HG03139 (cell line): ENCODE measurements at regions not wholly inside any gene's neighbourhood (a gene's known extent, or its start where the extent isn't known, plus 50 kb on each side); places are given as distances from the start of the nearest gene placed in this dataset.
A peak's percentile ranks its signal among the peaks of the same experiment; 100 is the strongest.
"Not testable (repeated sequence)": the region's sequence is repeated elsewhere in the genome, so short reads cannot be mapped to it uniquely, and the experiment has no call there.

Experiments
- ATAC-seq: cut with Tn5 transposase; IDR thresholded peaks from one replicate; pipeline ENCODE4 v1.9.1; 2021; ENCODE audit not compliant: unreplicated experiment

DNA sequence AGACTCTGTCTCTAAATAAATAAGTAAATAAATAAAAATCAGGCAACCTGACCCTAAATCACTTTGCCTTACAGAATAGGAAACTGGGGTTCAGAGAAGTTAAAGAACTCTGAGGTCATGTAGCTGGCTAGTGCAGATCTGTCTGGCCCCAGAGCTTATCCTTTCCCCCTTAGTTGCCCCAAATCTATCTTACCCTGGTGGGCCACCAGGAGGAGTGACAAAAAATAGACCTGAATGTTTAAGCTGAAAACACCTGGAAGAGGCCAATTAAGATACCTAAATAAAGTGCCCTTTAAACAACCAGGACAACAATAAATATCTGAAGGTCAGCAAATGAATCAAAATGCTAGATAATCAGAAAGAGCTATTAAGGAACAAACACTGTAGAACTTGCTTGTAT lies 59.7 kb downstream of the TEX35 start:
- no peak for ATAC-seq

DNA sequence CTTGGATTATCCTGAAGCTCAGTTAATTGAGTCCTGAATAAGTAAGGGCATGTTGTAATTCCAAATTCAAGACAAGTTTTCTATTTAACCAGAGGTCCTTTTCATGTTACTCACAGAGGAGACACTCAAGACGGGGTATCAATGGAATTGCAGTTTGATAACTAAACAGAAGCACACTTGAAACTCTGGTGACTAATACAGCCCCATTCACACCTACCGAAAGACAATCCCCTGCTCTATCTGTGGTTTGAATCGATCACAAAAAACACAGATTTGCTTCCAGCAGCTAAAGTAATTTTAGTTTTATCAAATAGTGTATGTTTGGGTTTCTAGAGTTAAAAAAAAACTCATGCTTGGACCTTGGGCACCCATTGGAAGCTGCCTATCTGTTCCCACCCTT lies 60.4 kb downstream of the TEX35 start:
- ATAC-seq, result peak; percentile 54

DNA sequence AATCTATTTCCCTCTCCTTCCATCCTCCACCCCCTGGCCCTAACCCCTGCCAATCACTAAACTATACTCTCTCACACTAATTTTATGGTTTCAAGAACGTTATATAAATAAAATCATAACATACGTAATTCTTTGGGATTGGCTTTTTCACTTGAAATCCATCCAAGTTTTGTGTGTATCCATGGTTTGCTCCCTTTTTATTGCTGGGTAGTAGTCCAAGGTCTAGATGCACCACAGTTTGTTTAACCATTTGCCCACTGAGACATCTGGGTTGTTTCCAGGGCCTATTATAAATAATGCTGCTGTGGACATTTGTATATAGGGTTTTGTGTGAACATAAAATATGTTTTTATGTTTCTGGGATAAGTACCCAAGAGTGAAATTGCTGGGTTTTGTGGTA lies 61.4 kb downstream of the TEX35 start:
- no peak for ATAC-seq

DNA sequence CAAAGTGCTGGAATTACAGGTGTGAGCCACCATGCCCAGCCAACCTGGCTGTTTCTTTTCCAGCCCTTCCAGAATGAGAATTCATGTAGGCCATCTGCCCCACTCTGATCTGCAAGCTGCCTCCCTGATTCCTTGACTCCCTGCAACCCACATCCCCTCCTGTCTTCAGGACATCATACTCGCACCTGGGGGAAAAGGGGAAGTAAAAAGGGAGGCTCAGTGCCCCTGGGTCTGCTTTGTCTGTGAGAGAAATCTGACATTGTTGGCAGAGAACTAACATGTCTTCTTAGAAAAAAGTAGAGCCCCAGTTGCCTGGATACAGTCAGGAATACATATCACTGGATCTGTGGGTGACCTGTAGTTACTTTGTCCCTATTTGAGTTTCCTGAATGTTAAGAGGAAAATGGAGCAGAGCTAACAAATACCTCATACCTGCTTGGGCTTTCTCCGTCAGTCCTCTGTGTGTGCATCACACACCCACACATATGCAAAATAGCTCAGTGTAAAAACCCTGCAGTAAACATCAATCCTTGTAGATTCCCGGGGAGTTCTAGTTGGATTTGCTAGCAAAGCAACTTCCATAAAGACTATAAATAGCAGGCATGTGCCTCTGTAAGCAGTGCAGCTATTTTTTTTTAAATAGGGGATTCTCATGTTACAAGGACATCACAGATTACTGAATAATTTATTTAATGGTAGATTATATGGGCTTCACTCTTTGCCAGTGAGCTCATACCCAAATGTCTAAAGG lies 62.9 kb downstream of the TEX35 start:
- no peak for ATAC-seq

DNA sequence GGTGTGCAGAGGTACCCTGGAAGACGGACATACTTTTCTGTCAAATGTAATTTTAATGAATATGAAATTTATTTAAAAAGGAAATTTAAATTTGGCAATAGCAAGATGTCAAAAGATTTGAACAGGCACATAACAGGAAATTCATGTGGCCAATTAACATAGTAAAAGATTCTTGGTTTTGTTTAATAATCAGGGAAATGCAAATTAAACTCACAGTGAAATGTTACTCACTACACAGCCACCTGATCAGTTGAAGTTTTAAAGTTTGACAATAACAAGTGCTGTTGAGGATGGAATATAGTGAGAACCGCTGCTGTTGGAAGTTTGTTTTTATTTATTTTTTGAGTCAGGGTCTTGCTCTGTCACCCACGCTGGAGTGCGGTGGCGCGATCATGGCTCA lies 63.9 kb downstream of the TEX35 start:
- no peak for ATAC-seq

DNA sequence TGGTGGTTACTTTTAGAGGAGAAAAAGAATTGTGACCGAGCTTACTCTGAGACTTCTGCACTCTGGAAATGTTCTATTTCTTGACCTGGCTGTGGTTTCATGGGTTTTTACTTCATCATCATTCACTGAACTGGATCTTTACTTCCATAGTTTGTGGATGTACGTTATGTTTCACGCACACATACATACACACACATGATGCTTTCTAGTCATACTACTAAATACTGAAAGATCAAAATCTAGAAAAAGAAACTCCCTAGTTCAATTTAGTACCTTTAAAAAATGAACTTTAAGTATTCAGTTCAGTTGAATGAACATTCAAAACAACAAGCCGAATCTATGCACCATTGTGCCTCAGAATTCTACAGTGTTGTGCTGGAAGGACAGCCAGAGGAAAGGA lies 65.0 kb downstream of the TEX35 start:
- no peak for ATAC-seq

DNA sequence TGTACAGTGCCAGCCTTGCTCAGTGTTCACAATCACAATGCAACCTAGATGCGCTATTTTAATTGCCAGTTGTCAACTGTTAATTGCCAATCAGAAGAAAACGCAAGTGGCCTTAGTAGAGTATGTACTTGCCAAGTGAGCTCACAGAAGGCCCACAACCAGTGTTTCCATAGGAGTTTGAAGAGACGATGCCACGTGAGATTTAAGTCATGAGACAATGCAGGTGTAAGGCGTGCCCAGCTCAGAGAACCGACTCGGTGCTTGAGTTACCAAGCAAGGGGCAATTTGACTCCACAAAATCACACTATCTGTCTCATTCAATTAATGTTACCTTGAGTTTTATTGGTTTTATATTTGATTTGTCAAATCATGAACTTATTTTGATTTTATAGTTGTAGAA lies 65.6 kb downstream of the TEX35 start:
- ATAC-seq, result no peak

DNA sequence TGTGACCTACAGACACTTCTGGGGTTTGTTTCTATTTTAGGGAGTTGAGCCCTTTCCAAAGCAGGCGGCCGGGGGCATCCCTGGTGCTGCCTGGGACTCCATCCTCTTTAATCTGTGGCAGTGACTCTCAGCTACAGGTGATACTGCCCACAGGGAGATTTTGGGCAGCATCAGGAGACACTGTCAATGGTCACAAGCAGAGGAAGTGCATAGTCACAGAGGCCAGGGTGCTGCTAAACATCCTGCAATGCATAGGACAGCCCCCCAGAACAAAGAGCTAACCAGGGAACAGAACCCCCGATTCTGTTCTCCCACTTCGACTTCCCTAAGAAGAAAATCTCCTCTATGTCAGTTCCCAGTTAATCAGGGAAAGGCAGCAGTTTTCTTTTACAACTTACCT lies 66.2 kb downstream of the TEX35 start:
- ATAC-seq, result no peak

DNA sequence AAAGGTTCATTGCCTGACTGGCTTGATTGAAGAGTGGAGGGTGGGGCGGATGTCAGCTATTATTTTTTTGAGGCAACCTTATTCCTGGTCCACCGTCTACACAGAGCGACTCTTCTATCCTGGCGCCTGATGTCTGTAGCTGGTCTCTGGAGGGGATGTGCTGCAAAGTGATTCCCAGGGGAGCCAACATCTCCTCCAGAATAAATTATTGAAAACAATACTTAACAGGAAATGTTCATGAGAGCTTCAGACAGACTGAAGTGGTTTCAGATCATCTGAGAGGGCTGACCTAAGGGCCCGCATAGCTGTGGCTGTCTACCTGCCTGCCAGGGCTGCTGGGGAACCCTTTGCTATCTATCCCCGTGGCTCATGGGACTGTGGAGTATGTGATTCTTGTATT lies 66.7 kb downstream of the TEX35 start:
- ATAC-seq, result peak; percentile 43

DNA sequence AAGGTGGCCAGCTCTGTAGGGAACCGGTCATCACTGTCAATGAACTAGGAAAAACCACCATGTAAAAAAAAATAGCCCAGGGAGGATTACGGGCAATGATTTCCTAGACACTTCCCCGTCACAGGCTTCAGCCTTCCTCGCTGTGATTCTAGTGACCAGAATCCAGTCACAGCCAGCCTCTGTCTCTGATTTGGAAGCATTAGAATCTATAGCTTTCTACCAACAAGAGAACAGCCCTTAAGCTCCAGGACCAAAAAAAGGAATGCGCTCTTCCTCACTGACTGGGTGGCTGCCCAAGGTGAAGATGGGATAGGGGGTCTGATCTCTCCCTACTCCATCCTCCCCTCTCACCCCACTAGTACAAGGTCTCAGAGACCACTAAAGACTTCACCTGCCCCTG lies 67.2 kb downstream of the TEX35 start:
- ATAC-seq, result no peak

DNA sequence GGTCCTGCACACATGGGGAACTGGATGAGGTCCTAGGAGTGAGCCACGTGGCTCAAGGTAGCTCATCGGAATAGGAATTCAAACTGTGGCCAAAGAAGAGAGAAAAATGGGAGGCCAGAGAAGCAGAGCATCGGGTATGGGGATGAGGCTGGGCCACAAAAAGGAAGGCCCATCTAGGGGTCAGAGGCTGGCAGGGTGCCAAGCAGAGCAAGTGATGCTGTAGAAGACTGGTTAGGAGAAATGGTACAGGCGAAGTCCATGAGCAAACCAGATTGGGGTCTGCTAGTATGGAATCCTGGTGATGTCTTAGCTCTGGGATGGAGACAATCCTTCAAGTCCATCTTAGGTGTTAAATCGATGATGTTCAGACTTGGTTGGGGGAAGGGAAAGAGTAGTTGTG lies 68.0 kb downstream of the TEX35 start:
- no peak for ATAC-seq

DNA sequence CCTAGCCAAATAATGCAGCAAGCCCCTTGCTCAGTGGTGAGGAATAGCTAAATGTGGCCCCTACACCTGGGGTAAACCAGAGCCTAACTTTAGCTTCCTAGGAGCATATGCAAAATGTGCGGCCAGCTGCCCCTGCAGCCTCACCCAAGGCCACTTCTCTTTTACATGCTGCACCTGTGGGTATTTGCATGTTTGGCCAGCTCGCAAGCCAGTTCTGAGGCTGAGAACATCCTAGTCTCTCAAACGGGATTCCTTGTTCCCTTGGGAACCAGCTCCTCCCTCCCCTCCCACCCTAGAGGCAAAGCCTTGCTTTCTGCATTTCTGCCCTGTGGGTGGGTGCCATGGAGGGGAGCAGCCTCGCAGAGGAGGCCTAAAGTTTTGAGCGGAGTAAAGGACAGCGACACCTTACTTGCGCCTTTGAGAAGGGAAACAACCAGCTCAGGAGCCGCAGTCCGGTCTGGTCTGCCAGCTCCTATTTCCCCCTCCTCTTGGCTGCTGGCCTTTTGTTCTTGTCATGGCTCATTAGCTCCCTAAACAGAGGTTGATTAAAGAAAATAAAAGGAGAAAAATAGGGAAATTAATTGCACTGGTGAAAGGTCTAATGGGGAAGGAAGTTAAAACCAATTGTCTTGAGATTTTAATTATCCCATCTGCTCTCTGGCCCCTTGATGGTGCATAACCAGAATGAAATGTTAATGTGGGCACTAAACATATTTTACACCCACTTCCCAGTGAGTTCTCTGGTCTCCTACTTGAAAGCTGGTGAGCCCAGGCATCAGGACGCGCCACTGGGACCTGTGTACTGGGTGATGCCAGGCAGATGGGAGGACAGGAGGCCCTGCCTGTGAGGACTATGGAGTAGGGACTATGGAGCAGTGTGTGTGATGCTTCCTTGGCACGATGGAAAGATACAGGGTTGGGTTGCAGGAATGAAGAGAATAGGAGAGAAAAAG lies 68.7 kb downstream of the TEX35 start:
- peak; percentile 69 for ATAC-seq

DNA sequence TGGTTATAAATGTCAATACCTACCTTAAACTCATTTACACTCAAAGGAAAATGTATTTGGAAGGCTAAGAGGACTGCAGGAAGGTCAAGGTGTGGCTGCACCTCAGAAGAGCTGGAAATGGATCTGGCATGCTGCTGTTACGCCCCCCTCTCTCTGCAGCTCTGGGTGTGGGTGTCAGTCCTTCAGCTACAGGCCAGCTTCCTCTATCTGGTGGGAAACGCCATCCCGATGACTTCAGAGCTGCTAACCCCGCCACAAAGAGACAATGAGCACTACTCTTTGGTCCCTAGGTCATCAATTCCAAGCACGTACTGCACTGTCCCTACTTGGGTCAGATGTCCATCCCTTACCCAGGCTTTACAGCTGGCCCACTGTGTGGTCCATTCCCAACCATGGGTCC lies 74.2 kb downstream of the TEX35 start:
- ATAC-seq, result no peak

DNA sequence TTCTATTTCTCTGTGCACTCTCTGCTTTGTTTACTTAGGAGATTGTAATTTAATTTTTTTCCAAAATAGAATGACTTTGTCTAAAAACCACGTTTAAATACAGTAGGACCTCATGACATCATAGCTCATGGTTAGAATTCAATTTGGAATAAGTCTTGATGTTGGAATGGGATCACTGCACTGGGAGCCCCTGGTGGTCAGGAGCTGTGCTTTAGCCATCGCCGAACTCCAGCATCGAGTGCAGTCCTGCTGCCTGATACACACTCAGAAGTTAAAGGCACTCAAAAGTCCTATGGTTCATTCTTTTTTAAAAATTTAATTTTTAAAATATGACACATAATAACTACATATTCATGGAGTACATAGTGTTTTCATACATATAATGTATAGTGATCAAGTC lies 75.1 kb downstream of the TEX35 start:
- ATAC-seq, result no peak

DNA sequence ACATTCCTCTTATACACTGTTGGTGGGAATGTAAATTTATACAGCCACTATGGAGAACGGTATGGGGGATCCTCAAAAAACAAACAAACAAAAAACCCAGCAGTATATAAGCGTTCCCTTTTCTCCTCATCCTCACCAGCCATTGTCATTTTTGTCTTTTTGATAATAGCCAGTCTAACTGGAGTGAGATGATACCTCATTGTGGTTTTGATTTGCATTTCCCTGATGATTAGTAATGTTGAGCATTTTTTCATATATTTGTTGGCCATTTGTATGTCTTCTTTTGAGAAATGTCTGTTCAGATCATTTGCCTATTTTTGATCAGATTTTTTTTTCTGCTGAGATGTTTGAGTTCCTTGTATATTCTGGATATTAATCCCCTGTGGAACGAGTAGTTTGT lies 76.1 kb downstream of the TEX35 start:
- ATAC-seq, result not testable (repeated sequence)

DNA sequence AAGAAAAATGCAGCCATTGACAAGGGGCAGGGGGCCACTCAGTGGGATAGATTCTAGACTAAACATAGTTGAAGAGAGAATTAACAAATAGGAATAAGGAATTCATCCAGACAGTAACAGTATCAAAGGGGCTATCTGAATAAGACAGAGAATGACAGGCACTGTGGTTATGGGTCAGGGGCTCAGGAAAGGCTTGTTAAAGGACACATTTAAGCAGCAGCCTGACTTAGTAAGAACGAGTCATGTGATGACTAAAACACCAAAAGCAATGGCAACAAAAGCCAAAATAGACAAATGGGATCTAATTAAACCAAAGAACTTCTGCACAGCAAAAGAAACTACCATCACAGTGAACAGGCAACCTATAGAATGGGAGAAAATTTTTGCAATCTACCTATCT lies 78.9 kb downstream of the TEX35 start:
- ATAC-seq, result not testable (repeated sequence)

DNA sequence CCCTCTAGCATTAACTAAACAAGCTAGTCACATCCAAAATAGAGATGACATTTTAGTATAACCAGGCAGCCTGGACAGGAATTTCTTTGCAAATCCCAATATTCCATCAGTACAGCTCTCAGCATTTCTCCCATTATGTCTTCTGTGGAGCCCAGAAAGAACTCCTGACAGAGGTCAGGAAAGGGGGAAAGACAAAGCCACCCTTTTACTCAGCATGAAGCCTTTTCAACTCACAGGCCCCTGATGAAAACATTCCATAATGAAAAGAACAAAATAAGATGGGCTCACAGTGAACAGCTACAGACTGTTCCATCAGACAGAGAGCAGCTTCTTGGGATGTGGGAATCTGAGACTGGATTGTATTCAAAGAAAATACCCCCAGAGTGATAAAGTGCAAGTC lies 80.6 kb downstream of the TEX35 start:
- ATAC-seq, result no peak

DNA sequence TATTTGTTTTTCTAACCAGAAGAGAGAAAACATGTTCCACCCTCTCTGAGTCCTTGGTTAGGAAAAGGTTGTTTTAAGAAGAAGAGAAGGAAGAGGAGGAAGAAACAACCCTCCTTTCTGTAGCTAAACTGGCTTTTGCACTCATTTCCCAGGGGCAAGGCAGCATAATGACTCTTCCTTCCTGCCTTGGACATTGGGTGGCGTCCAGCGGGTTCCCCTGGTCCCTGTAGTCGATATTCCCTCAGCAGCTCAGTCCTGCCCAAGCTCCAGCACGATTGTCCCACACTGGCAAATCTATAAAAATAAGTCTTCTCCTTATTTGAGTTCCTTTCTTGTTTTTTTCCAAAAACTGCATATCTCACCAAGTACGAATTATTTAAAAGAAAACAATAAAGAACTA lies 81.2 kb downstream of the TEX35 start:
- no peak for ATAC-seq

DNA sequence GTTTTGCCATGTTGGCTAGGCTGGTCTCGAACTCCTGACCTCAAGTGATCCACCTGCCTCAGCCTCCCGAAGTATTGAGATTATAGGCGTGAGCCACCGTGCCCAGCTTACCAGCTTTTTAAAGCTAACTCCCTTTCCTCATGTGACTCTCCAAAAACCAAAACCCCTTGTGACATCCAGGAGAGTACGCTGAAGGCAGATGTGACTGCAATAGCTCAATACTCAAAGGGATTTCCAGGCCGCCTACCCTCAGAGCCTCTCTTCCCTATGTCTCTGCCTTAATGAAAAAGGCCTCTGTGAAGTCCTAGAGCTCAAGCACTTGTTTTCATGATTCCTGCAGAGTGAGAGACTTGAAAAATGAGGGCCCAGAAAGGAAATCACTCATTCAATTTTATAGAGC lies 82.6 kb downstream of the TEX35 start:
- ATAC-seq, result no peak

DNA sequence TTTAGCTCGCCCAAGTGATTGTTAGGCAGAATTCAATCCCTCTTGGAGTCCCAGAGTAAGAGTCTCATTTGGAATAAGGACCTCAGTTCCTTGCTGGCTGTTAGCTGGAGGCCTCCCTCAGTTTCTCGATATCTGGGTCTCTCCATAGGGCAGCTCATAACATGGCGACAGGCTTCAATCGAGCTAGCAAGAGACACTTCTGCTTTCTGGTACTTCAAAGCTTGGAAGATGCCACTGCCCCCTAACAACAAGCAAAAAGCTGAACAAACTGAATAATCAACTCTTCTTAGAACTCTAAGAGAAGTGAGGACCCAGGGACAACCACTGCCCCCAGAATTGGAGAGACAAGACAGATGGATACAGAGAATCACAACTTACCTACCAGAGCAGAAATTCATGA lies 86.2 kb downstream of the TEX35 start:
- no peak for ATAC-seq

DNA sequence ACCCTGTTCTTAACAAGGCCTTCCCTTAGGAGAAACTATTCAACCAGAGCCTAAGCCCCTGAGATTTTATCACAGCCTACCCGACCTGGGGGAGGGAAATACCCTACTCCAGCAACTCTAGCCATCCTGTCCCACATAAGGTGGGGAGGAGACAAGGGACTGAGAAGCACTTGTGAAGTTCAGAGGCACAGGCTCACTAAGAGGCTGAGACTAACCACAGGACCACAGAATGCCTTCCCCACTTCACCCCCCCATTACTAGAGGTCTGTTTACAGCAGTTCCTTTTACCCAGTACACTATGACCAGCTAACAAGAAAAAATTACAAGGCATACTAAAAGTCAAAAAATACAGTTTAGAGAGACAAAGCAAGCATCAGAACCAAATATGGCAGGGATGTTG lies 86.8 kb downstream of the TEX35 start:
- no peak for ATAC-seq

DNA sequence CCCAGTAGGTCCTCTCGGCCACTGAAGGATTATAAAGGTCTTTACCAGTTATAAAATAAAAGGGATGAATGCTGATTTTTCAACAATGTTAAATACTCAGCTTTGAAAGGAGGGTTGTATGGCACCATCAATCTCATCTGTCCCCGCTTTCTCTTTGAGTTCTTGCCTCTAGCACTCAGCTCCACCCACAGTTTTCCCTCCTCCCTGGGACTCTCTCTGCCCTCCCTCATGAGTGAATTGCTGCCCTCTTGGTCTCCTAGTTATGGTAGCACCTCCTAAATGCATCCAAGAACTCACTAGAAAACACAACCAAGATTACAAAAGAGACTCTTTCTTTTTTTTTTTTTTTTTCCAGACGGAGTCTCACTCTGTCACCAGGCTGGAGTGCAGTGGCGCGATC lies 91.0 kb downstream of the TEX35 start:
- ATAC-seq, result no peak
